ENCODE measurements at regions not wholly inside any gene's neighbourhood (a gene's known extent, or its start where the extent isn't known, plus 50 kb on each side); places are given as distances from the start of the nearest gene placed in this dataset.

DNA sequence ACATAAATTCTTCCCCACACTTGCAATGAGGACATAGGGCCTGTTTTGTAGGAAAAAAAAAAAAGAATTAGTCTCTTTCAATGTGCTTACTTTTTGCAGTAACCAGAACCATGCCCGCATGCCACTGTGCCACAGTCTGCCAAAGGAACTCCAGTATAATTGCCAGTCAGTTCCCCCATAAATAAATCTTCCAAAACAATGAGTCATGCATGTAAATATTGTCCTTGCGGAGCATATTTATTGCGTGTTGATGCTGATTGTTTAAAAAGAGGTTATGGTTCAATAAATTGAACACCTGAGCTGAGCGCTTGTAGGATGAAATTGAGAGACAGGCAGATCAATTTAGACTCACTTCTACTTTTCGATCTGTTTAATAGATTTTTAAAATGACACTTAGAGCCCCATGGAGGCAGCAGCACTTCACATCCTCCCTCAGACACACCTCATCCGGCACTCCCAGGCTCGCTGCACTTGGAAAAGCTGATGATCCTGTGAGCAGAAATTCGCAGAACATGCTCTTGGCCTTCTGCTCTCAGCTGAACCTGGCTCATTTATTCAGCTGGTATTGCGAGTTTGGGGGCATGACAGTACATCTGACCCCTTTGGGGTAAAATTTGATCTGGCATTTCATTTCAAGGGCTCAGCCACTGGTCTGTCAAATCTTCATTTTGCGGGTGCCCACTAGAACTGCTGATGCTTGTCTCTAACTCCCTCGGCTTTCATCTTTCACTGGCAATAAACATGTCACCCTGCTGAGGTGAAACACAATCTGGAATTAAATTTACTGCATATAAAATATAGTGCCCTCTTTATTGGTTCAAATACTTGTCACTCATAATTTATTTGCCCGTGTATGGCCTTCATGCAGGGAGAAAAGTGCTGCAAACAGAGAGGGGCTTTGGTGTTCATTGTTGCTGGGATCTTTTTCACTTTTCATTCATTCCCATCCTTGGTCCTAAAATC, 371.1 kb upstream of the POU3F2 start:
- Mint-ChIP-seq H3K36me3 (no peaks in the 10 kb centered on the region), H3K9me3 (no peaks in the 10 kb centered on the region), H3K4me1 (ENCODE audit: unreplicated experiment) (peaks cover 4% of the 10 kb centered on the region), H3K27ac (no peak overlapping the region), H3K27me3 (peaks cover 6% of the 10 kb centered on the region), H3K4me3 (no peak overlapping the region)
- TF ChIP-seq, protein P1, sequence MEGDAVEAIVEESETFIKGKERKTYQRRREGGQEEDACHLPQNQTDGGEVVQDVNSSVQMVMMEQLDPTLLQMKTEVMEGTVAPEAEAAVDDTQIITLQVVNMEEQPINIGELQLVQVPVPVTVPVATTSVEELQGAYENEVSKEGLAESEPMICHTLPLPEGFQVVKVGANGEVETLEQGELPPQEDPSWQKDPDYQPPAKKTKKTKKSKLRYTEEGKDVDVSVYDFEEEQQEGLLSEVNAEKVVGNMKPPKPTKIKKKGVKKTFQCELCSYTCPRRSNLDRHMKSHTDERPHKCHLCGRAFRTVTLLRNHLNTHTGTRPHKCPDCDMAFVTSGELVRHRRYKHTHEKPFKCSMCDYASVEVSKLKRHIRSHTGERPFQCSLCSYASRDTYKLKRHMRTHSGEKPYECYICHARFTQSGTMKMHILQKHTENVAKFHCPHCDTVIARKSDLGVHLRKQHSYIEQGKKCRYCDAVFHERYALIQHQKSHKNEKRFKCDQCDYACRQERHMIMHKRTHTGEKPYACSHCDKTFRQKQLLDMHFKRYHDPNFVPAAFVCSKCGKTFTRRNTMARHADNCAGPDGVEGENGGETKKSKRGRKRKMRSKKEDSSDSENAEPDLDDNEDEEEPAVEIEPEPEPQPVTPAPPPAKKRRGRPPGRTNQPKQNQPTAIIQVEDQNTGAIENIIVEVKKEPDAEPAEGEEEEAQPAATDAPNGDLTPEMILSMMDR (conservative IDR thresholded peaks at IDR 0.05) = no peak
- DNase-seq (ENCODE audit: extremely low spot score, unreplicated experiment) = no peak

DNA sequence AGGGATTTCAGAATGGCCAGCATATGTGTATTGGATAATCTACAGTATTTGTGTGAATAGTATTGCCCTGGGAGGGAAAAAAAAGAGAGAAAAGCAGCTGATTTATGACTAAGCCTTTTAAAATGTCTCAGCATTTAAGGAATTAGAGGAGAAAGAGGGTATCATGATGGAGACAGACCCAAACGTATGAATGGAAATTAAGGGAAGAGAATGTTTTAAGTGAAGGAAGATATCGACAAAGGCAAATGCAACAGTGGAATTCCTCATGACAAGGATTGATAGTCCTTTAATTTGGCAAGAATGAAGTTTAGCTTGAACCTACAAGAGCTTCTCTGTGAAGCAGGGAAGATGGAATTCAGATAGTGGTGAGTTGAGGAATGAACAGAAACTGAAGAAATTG, 367.3 kb upstream of the POU3F2 start:
- TF ChIP-seq, protein P1 (conservative IDR thresholded peaks at IDR 0.05) = no peak
- Mint-ChIP-seq H3K9me3 (no peaks in the 10 kb centered on the region), H3K27ac (no peak overlapping the region), H3K4me1 (ENCODE audit: unreplicated experiment) (no peaks in the 10 kb centered on the region), H3K36me3 (no peaks in the 10 kb centered on the region), H3K27me3 (peaks cover 6% of the 10 kb centered on the region), H3K4me3 (no peak overlapping the region)
- no peak for DNase-seq (ENCODE audit: extremely low spot score, unreplicated experiment)

DNA sequence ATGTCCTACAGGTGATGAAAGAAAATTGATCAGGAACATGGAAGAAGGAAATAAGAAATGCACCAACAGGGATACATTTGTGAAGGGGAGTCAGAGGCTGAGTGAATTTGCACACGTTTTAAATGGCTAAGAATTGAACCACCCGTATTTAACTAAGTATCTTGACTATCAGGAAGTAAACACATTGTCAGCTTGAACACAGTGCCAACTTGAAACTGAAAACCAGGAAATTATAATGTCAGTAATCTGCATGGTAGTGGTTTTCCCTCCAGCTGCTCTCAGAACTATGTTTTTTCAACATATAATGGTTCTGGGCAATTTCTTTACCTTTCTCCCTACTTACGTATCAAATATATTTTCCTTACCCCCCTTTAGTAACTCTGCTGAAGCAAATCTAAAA, 366.5 kb upstream of the POU3F2 start:
- TF ChIP-seq, protein P1 (conservative IDR thresholded peaks at IDR 0.05) = no peak
- H3K27me3 Mint-ChIP-seq = peaks cover 6% of the 10 kb centered on the region
- no peak overlapping the region for H3K4me3 Mint-ChIP-seq
- H3K27ac Mint-ChIP-seq = no peak overlapping the region
- no peak for DNase-seq (ENCODE audit: extremely low spot score, unreplicated experiment)
- no peaks in the 10 kb centered on the region for H3K9me3 Mint-ChIP-seq
- H3K36me3 Mint-ChIP-seq = no peaks in the 10 kb centered on the region
- no peaks in the 10 kb centered on the region for H3K4me1 Mint-ChIP-seq (ENCODE audit: unreplicated experiment)

DNA sequence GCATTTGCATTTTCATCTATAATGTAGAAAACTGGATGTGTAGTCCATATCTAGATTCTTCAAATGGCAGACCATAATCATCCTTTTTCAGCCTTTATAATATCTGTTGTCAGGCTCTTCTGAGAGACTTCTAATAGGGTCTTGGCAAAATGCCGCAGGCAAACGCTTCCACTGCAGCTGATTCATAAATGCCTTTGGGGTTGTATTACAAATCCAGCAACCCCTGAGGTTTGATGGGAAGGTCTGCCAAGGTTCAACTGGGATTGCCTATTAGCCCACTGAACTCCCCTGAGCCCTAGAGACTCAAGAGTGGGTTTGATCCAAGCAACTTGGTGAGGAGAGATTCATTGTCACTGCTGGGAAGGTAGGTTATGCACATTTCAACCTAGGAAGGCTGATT, 365.2 kb upstream of the POU3F2 start:
- Mint-ChIP-seq H3K9me3 (no peaks in the 10 kb centered on the region), H3K27me3 (peaks cover 6% of the 10 kb centered on the region), H3K4me1 (ENCODE audit: unreplicated experiment) (no peaks in the 10 kb centered on the region), H3K36me3 (no peaks in the 10 kb centered on the region), H3K4me3 (no peak overlapping the region), H3K27ac (no peak overlapping the region)
- TF ChIP-seq, protein P1 (conservative IDR thresholded peaks at IDR 0.05) = no peak
- DNase-seq (ENCODE audit: extremely low spot score, unreplicated experiment) = no peak

DNA sequence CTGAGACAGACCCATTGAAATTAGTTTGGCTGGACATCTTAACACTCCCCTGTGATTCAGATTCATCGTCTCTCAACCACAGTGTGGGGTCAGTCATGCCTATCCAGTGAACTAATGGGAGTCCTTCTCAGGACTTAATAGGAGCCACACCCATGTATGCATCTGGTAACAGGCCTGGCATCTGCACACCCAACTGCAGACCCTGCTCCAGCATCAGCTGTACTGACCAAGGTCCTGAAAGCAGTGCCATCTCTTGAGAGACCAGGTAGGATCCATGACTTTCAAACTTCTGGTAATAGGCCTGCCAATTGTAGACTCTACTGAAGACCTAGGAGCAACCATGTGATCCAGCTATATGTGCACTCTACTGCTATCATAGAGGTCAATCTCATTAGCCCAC, 363.6 kb upstream of the POU3F2 start:
- DNase-seq (ENCODE audit: extremely low spot score, unreplicated experiment) = no peak
- no peak overlapping the region for H3K27ac Mint-ChIP-seq
- no peak overlapping the region for H3K4me3 Mint-ChIP-seq
- H3K36me3 Mint-ChIP-seq = no peaks in the 10 kb centered on the region
- H3K9me3 Mint-ChIP-seq = no peaks in the 10 kb centered on the region
- H3K4me1 Mint-ChIP-seq (ENCODE audit: unreplicated experiment) = no peaks in the 10 kb centered on the region
- peaks cover 6% of the 10 kb centered on the region for H3K27me3 Mint-ChIP-seq
- TF ChIP-seq, protein P1 (conservative IDR thresholded peaks at IDR 0.05) = no peak

Data from type B pancreatic cell (in vitro differentiated cells).